Esophagus squamous epithelium (tissue), 4 donors: ENCODE measurements at regions not wholly inside any gene's neighbourhood (a gene's known extent, or its start where the extent isn't known, plus 50 kb on each side); places are given as distances from the start of the nearest gene placed in this dataset.

Source experiments
- CTCF ChIP-seq, 6 experiments: fragments of 450-650 bp in 4 of 6; fragments of 200-600 bp in 2 of 6; sonication (generic) in 2 of 6; IDR thresholded peaks; one replicate each; pipeline ENCODE4 v1.5.1; 2016 to 2019; ENCODE audit warnings: antibody characterized with exemption in 6 of 6, mild to moderate bottlenecking in 4 of 6, moderate library complexity in 4 of 6
- POLR2A ChIP-seq, 4 donors: fragments of 450-650 bp; IDR thresholded peaks; one replicate each; pipeline ENCODE4 v1.6.1; 2017; ENCODE audit warnings: antibody characterized with exemption in 4 of 4, mild to moderate bottlenecking in 4 of 4, moderate library complexity in 3 of 4

- TF ChIP-seq CTCF (IDR thresholded peaks at IDR 0.05): no peak
- no peak for TF ChIP-seq POLR2A (IDR thresholded peaks at IDR 0.05)
Measured at GRCh38 chr2:13414897-13415296, 698.2 kb downstream of the TRIB2 start.
